GM12865 (cell line): ENCODE measurements at regions not wholly inside any gene's neighbourhood (a gene's known extent, or its start where the extent isn't known, plus 50 kb on each side); places are given as distances from the start of the nearest gene placed in this dataset.

Experiments used
- DNase-seq: peaks from one replicate; pipeline ENCODE4 v3.0.0; 2010; ENCODE audit warnings: low read depth
- H3K4me3 ChIP-seq: 2 replicates; pipeline ENCODE4 v1.5.1; 2011; ENCODE audit warnings: mild to moderate bottlenecking, low read depth, low read length, control low read depth
- TF ChIP-seq, protein P1 (sequence below): IDR thresholded peaks from 2 replicates; pipeline ENCODE4 v1.5.1; 2011; ENCODE audit warnings: low read length, control low read depth, low read depth, inconsistent platforms; ENCODE audit not compliant: insufficient read depth; ENCODE audit errors: missing control alignments

DNA sequence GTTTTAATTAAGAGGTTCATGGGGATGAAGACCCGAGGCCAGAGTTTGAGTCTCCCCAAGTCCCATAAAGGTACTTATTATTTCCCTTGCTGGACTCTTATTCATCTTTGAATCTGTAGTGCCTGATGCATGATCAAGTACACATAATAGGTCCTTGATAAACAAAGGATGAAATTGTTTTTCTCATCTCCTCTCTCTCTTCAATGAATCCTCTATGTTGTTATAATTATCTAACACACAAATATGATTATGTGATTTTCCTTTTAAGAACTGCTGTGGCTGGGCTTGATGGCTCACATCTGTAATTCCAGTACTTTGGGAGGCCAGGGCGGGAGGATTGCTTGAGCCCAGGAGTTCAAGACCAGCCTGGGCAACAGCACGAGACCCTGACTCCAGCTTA lies 117.7 kb downstream of the BAMBI start:
- H3K4me3 ChIP-seq, result no peak overlapping the region
- TF ChIP-seq, protein P1, sequence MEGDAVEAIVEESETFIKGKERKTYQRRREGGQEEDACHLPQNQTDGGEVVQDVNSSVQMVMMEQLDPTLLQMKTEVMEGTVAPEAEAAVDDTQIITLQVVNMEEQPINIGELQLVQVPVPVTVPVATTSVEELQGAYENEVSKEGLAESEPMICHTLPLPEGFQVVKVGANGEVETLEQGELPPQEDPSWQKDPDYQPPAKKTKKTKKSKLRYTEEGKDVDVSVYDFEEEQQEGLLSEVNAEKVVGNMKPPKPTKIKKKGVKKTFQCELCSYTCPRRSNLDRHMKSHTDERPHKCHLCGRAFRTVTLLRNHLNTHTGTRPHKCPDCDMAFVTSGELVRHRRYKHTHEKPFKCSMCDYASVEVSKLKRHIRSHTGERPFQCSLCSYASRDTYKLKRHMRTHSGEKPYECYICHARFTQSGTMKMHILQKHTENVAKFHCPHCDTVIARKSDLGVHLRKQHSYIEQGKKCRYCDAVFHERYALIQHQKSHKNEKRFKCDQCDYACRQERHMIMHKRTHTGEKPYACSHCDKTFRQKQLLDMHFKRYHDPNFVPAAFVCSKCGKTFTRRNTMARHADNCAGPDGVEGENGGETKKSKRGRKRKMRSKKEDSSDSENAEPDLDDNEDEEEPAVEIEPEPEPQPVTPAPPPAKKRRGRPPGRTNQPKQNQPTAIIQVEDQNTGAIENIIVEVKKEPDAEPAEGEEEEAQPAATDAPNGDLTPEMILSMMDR, result no peak
- no peak for DNase-seq

DNA sequence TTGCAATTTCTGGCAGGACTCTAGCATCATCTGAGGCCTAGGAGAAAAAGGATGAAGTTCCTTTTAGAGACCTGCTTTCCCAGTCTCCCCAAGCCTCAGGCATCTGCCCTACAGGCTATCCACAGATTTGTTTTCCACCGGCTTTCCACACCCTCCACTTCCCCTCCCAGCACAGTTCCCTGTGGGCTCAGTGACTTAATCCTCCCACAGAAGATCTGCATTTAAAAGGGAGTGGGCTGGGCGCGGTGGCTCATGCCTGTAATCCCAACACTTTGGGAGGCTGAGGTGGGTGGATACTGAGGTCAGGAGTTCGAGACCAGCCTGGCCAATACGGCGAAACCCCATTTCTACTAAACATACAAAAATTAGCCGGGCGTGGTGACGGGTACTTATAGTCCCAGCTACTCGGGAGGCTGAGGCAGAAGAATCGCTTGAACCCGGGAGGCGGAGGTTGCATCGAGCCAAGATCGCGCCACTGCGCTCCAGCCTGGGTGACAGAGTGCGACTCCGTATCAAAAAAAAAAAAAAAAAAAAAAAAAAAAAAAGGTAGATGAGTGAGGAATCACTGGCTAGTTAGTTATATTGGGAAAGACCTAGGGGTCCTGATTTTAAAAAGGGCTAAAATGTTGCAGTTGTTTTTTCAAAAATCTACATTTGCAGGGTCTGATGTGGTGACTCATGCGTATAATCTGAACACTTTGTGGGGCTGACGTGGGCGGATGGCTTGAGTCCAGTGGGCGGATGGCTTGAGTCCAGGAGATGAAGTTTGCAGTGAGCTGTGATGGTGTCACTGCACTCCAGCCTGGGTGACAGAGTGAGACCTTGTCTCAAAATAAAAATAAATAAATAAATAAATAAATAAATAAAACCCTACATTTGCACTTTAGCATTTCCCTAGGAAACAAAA lies 119.5 kb downstream of the BAMBI start:
- DNase-seq, result no peak
- no peak overlapping the region for H3K4me3 ChIP-seq
- TF ChIP-seq, protein P1, result no peak

DNA sequence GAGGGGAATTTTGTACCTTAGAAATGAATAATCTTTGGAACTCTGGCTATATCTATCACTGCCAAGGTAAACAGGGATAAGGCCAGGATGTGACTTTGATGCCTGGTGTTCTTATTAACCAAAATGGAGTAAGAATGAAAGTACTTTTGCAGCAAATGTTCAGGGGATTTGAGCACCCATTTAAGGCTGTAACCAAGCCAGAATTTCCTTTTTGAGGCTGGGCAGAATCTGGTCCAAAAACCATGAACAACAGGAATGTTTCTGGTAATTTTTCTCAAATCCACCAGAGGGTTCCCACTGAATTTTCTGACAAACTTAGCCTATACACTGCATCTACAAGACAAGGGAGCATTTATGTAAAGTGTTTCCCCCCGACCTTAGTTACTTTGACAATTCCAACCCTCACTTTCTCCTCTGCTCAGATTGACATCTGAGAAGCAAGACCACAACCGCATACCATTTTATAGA lies 120.6 kb downstream of the BAMBI start:
- TF ChIP-seq, protein P1, result no peak
- no peak for DNase-seq
- no peak overlapping the region for H3K4me3 ChIP-seq

DNA sequence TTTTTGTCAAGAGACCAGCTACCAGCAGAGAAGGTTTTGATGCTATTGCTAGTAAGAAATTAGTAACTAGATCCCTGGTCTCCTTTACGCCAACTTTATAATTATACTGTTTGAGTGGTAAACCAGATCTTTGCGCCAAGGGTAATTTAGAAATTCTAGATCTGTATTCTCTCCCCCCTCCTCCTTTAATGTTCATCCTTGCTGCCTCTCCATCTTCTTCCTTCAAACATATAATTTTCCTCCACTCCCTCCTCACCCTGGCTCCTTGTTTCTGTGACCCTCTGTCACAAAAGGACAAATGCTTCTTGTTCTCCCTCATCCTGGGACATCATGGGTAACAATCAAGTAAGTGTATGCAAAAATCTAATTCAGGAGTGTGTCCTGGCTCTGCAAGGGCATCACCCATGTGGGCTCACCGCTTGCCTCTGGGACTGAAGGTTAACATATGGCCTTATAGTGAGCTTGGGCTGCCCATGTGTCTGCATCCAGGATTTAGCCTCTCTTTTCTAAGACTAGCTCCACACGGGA lies 121.2 kb downstream of the BAMBI start:
- no peak overlapping the region for H3K4me3 ChIP-seq
- TF ChIP-seq, protein P1, result no peak
- no peak for DNase-seq

DNA sequence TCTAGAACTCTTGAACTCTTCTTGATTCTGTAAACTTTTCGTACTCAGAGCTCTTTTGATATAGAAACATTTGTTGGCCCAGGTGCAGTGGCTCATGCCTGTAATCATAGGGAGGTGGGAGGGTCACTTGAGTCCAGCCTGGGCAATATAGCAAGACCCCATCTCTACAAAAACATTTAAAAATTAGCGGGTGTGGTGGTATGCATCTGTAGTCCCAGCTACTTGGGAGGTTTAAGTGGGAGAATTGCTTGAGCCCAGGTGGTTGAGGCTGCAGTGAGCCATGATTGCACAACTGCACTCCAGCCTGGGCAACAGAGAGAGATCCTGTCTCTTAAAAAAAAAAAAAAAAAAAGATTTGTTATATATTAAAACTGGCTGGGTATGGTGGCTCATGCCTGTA lies 121.6 kb downstream of the BAMBI start:
- TF ChIP-seq, protein P1, result no peak
- DNase-seq, result no peak
- no peak overlapping the region for H3K4me3 ChIP-seq

DNA sequence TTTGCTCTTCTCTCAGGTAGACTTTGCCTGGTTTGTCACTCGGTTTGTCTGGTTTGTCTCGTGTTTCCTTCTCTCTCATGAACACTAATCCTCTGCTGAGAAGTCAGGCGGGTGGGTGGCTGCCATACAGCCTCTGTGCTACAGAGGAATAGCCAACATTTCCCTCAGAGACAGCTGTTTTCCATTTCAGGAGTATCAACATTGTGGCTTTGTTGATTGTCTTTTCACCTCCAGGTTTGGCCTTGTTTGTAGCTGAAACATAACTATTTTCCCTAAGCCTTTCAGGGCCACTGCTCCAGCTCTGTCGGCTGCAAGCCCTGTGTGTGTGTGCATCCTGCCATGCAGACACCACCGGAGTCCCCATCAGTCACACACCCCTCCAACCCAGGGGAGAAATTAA lies 122.8 kb downstream of the BAMBI start:
- no peak for DNase-seq
- TF ChIP-seq, protein P1, result no peak
- H3K4me3 ChIP-seq, result no peak overlapping the region

DNA sequence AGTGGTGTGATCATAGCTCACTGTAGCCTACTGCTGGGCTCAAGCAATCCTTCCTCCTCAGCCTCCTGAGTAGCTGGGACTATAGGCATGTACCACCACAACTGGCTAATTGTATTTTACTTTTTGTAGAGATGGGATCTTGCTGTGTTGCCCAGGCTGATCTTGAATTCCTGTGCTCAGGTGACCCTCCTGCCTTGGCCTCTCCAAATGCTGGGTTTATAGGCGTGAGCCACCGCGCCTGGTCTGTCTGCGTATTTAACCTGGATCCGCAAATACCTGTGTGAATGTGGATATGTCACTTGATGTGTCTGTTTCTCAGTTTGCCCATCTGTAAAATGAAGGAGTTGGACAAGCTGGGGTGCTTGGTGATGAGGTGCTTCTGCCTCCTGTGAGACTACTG lies 123.9 kb downstream of the BAMBI start:
- DNase-seq, result no peak
- TF ChIP-seq, protein P1, result no peak
- no peak overlapping the region for H3K4me3 ChIP-seq
